ENCODE measurements at regions not wholly inside any gene's neighbourhood (a gene's known extent, or its start where the extent isn't known, plus 50 kb on each side); places are given as distances from the start of the nearest gene placed in this dataset.

GRCh38 chr2:111652681-111653080 is 231.3 kb downstream of the ANAPC1 start:
- no peak for DNase-seq (ENCODE audit: low read depth)

- DNase-seq (ENCODE audit: low read depth), result no peak
These were observed 230.8 kb downstream of the ANAPC1 start for GRCh38 chr2:111653103-111653624.

- no peak for DNase-seq (ENCODE audit: low read depth)
These were observed 230.1 kb downstream of the ANAPC1 start for GRCh38 chr2:111653913-111654312.

- DNase-seq (ENCODE audit: low read depth), result no peak
These were observed 229.2 kb downstream of the ANAPC1 start for GRCh38 chr2:111654829-111655228.

GRCh38 chr2:111656436-111656835 is 227.6 kb downstream of the ANAPC1 start:
- DNase-seq (ENCODE audit: low read depth), result no peak

- DNase-seq (ENCODE audit: low read depth), result no peak
These were observed 227.1 kb downstream of the ANAPC1 start for GRCh38 chr2:111656894-111657293.

- DNase-seq (ENCODE audit: low read depth), result no peak
These were observed 226.5 kb downstream of the ANAPC1 start for GRCh38 chr2:111657351-111657975.

GRCh38 chr2:111659361-111660333 is 224.3 kb downstream of the ANAPC1 start:
- peak; percentile 85 for DNase-seq (ENCODE audit: low read depth)

- no peak for DNase-seq (ENCODE audit: low read depth)
These were observed 223.2 kb downstream of the ANAPC1 start for GRCh38 chr2:111660811-111661210.

GRCh38 chr2:111661286-111661940 is 222.6 kb downstream of the ANAPC1 start:
- no peak for DNase-seq (ENCODE audit: low read depth)

GRCh38 chr2:111662039-111662770 is 221.8 kb downstream of the ANAPC1 start:
- DNase-seq (ENCODE audit: low read depth), result peak; percentile 77

- DNase-seq (ENCODE audit: low read depth), result peak; percentile 36
These were observed 221.1 kb downstream of the ANAPC1 start for GRCh38 chr2:111662771-111663470.

GRCh38 chr2:111663471-111664274 is 220.3 kb downstream of the ANAPC1 start:
- DNase-seq (ENCODE audit: low read depth), result no peak

GRCh38 chr2:111664275-111664850 is 219.6 kb downstream of the ANAPC1 start:
- DNase-seq (ENCODE audit: low read depth), result no peak

GRCh38 chr2:111665011-111665410 is 219.0 kb downstream of the ANAPC1 start:
- DNase-seq (ENCODE audit: low read depth), result no peak

- DNase-seq (ENCODE audit: low read depth), result no peak
These were observed 218.4 kb downstream of the ANAPC1 start for GRCh38 chr2:111665551-111666116.

GRCh38 chr2:111666160-111666559 is 217.8 kb downstream of the ANAPC1 start:
- DNase-seq (ENCODE audit: low read depth), result no peak

- no peak for DNase-seq (ENCODE audit: low read depth)
These were observed 217.0 kb downstream of the ANAPC1 start for GRCh38 chr2:111667001-111667400.

GRCh38 chr2:111667542-111668273 is 216.3 kb downstream of the ANAPC1 start:
- peak; percentile 75 for DNase-seq (ENCODE audit: low read depth)

Data from ELR (cell line).